GM12864 (cell line): ENCODE measurements at regions not wholly inside any gene's neighbourhood (a gene's known extent, or its start where the extent isn't known, plus 50 kb on each side); places are given as distances from the start of the nearest gene placed in this dataset.

Source experiments
- DNase-seq: peaks from one replicate; pipeline ENCODE4 v3.0.0-alpha.2; 2011; ENCODE audit warnings: low read depth
- H3K4me3 ChIP-seq: 2 replicates; pipeline ENCODE4 v1.5.1; 2011; ENCODE audit warnings: mild to moderate bottlenecking, low read depth, low read length, control low read depth
- TF ChIP-seq, protein P1 (sequence below): IDR thresholded peaks from 2 replicates; pipeline ENCODE4 v1.5.1; 2011; ENCODE audit warnings: low read depth, mild to moderate bottlenecking, moderate library complexity, low read length, control low read depth, inconsistent platforms; ENCODE audit errors: missing control alignments

- TF ChIP-seq, protein P1, sequence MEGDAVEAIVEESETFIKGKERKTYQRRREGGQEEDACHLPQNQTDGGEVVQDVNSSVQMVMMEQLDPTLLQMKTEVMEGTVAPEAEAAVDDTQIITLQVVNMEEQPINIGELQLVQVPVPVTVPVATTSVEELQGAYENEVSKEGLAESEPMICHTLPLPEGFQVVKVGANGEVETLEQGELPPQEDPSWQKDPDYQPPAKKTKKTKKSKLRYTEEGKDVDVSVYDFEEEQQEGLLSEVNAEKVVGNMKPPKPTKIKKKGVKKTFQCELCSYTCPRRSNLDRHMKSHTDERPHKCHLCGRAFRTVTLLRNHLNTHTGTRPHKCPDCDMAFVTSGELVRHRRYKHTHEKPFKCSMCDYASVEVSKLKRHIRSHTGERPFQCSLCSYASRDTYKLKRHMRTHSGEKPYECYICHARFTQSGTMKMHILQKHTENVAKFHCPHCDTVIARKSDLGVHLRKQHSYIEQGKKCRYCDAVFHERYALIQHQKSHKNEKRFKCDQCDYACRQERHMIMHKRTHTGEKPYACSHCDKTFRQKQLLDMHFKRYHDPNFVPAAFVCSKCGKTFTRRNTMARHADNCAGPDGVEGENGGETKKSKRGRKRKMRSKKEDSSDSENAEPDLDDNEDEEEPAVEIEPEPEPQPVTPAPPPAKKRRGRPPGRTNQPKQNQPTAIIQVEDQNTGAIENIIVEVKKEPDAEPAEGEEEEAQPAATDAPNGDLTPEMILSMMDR = no peak
- no peak overlapping the region for H3K4me3 ChIP-seq
- no peak for DNase-seq
Measured at GRCh38 chr16:51419768-51420167, 268.7 kb upstream of the SALL1 start.

DNA sequence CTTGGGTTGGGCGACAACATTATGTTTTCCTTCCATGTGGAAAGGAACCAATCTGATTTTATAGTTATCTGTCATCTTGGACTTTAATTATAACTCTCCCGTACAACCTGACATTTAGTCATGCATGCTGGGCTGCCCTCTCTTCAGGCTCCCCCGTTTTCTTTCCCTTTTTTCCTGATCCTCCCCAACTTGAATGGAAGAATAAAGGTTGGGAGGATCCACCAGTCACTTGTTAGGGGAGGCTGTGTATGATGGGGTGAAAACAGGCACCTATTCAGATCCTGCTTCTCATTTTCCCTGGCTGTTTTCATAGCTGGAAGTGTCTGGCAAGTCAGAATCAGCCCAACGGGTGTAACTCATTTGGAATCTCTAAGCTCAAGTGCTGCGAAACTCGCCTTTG, 267.2 kb upstream of the SALL1 start:
- H3K4me3 ChIP-seq = no peak overlapping the region
- TF ChIP-seq, protein P1 = no peak
- no peak for DNase-seq

DNA sequence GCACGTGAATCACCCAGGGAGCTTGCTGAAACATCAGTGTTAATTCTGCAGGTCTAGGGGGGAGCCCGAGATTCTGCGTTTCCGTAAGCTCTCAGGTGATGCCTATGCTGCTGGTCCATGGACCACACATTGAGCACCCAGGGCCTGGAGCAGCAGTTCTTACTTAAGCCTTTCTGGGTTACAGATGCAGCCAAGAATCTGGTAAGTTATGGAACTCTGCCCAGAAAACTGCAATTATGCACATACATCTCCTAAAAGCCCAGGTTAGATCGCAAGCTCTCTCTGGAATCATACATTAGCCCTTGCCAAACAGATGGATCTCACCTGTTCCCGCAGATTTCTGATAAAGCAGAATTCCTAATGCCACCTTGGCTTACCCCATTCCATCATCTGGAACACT, 265.9 kb upstream of the SALL1 start:
- TF ChIP-seq, protein P1 = no peak
- no peak for DNase-seq
- no peak overlapping the region for H3K4me3 ChIP-seq

DNA sequence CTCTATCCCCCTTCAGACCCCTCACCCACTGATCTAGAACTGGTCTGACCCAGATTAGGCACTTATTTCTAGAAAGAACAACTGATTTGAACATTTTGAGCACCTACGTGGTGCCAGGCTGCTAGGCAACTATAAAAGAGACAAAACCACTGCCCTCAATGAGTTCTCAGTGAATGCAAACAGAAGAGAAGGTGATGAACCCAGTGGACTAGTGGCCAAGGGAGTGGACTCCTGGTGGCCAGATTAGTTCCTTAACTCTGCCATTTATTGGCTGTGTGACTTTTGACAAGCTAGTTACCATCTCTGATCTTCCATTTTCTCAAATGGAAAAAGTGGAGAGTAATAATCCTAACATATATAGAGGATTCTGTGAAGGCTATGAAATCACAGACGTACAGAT, 259.1 kb upstream of the SALL1 start:
- H3K4me3 ChIP-seq = no peak overlapping the region
- DNase-seq = no peak
- TF ChIP-seq, protein P1 = no peak

DNA sequence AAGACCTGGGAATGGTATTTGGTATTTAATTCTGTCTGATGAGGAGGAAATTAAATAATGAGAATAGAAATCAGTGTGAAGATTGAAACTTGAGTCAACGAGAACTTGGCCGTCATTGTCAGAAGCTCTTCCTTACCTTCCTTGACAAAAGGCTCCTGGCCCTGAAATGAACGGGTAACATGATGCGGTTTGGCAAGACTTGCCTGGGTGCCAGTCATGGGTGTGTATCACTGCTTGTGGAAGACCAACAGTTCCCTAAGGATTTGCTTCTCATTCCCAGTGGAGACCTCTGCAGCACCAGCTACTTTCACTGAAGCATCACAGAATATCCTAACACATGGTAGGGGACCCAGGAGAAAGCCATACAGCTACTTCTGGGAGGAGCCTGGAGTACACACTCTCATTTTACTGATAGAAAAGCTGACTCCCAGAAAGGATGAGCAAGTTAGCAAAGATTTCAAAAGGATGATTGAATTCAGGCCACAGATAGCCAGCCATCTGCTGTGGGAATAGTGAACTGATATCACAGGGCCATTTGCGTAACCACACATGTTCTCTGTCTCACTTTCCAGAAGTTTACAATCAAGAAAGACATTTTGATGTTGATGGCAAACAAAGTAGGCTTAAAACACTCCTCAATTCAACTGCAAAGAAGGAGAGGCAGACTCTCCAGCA, 258.1 kb upstream of the SALL1 start:
- H3K4me3 ChIP-seq = no peak overlapping the region
- TF ChIP-seq, protein P1 = no peak
- no peak for DNase-seq

- TF ChIP-seq, protein P1 = no peak
- H3K4me3 ChIP-seq = no peak overlapping the region
- DNase-seq = no peak
Measured at GRCh38 chr16:51408357-51408756, 257.3 kb upstream of the SALL1 start.

DNA sequence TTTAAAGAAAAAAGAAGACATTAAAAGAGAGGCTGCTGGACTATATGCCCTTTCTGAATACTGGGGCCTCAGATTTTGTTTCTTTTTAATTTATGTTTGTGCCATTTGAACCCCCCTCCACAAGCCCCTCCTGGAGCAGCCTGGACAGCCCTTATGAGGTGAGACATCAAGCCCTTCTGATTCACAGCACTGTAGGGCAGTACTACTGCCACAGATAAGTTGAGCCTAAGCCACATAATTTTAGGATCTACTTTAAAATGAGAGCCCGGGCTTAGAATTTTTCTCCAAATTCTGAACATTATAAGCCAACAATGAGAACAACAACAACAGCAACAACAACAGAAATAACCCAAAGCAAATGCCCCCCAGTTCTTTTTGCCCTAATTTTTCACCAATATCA, 256.9 kb upstream of the SALL1 start:
- DNase-seq = no peak
- TF ChIP-seq, protein P1 = no peak
- H3K4me3 ChIP-seq = no peak overlapping the region
